ENCODE measurements at regions not wholly inside any gene's neighbourhood (a gene's known extent, or its start where the extent isn't known, plus 50 kb on each side); places are given as distances from the start of the nearest gene placed in this dataset.
"Not testable (repeated sequence)": the region's sequence is repeated elsewhere in the genome, so short reads cannot be mapped to it uniquely, and the experiment has no call there.

GRCh38 chr14:22491683-22492621 lies 97.1 kb downstream of the DAD1 start:
- Histone ChIP-seq H3K4me2 (no peak overlapping the region), H3K4me3 (no peak overlapping the region), H3K27ac (no peak overlapping the region), H3K9me3 (no peaks in the 10 kb centered on the region), H3K4me1 (no peaks in the 10 kb centered on the region)
- no peak for FAIRE-seq
- 27% methylated on average over 11 of the region's 11 CpGs for WGBS (ENCODE audit: missing lambda C conversion rate)
- peak; percentile 66; the same call in 1 of the 2 replicates for TF ChIP-seq RNF2 (IDR thresholded peaks at IDR 0.05; ENCODE audit: borderline replicate concordance, low read depth)
- no peak for TF ChIP-seq KDM1A (IDR thresholded peaks at IDR 0.05; ENCODE audit: low read depth)
- peak; percentile 77 for TF ChIP-seq CBX8 (IDR thresholded peaks at IDR 0.05)
- POLR2A ChIA-PET: no interaction called here
- no peak for DNase-seq (ENCODE audit: low read depth in 1 of 2, low spot score in 1 of 2)
- ATAC-seq: no peak
- CTCF ChIA-PET: interaction anchor here (0.7 to 1.6 kb wide), 2 partner anchors 21 to 172 kb away, joined by 3 to 5 read pairs; no protein-coding TSS in a partner anchor

- not testable (repeated sequence) for ATAC-seq
- CTCF ChIA-PET: interaction anchor here (1.6 kb wide), 1 partner anchor 20 kb away, joined by 5 read pairs; no protein-coding TSS in a partner anchor
- WGBS (ENCODE audit: missing lambda C conversion rate): 89% methylated on average over 2 of the region's 3 CpGs
Measured at GRCh38 chr14:22491053-22491452, 98.0 kb downstream of the DAD1 start.

GRCh38 chr14:22489957-22490950 lies 98.8 kb downstream of the DAD1 start:
- H3K4me3 ChIP-seq: no peak overlapping the region
- WGBS (ENCODE audit: missing lambda C conversion rate): 31% methylated on average over 9 of the region's 9 CpGs
- TF ChIP-seq EHMT2 (IDR thresholded peaks at IDR 0.05; ENCODE audit: low read depth): no peak
- TF ChIP-seq CBX8 (IDR thresholded peaks at IDR 0.05): 0 out of 2 replicates have a peak, but pooled peaks have one; percentile 26
- ChIA-PET POLR2A (no interaction called here), CTCF (interaction anchor here (1.0 to 1.6 kb wide), 3 partner anchors 13 to 19 kb away, joined by 3 to 5 read pairs (median 4); no protein-coding TSS in a partner anchor)
- DNase-seq (ENCODE audit: low read depth in 1 of 2, low spot score in 1 of 2): no peak
- H3K9me3 ChIP-seq: no peaks in the 10 kb centered on the region
- no peak overlapping the region for H3K27ac ChIP-seq
- no peak overlapping the region for H3K4me2 ChIP-seq
- FAIRE-seq: no peak
- H3K4me1 ChIP-seq: no peaks in the 10 kb centered on the region
- ATAC-seq: no peak

More at GRCh38 chr14:22491053-22491452, 98.0 kb downstream of the DAD1 start:
- DNase-seq (ENCODE audit: low read depth in 1 of 2, low spot score in 1 of 2); FAIRE-seq; H3K4me1 ChIP-seq; H3K27ac ChIP-seq; H3K9me3 ChIP-seq; H3K4me2 ChIP-seq; H3K4me3 ChIP-seq; POLR2A ChIA-PET: not testable (repeated sequence)
- 0 out of 2 replicates have a peak, but pooled peaks have one; percentile 0 for TF ChIP-seq CBX8 (IDR thresholded peaks at IDR 0.05)

- POLR2A ChIA-PET: no interaction called here
- no peak for DNase-seq (ENCODE audit: low read depth in 1 of 2, low spot score in 1 of 2)
- no peak overlapping the region for H3K27ac ChIP-seq
- TF ChIP-seq CEBPB (IDR thresholded peaks at IDR 0.05): no peak
- TF ChIP-seq GATA3 (IDR thresholded peaks at IDR 0.05; ENCODE audit: borderline replicate concordance): no peak
- no peak for TF ChIP-seq ZNF302 (CRISPR knock-in tag; IDR thresholded peaks at IDR 0.05)
- TF ChIP-seq TFCP2L1 (CRISPR knock-in tag; IDR thresholded peaks at IDR 0.05): no peak
- no peak for TF ChIP-seq JUNB (IDR thresholded peaks at IDR 0.05)
- no peak for TF ChIP-seq CBX8 (IDR thresholded peaks at IDR 0.05)
- no peak for TF ChIP-seq MYC (IDR thresholded peaks at IDR 0.05; ENCODE audit: borderline replicate concordance, low read length)
- TF ChIP-seq RFX5 (IDR thresholded peaks at IDR 0.05): no peak
- no peak for TF ChIP-seq HES2 (IDR thresholded peaks at IDR 0.05)
- TF ChIP-seq KDM1A (IDR thresholded peaks at IDR 0.05; ENCODE audit: low read depth): no peak
- no peak for TF ChIP-seq RCOR1 (IDR thresholded peaks at IDR 0.05; ENCODE audit: low read depth, low read length)
- no peak for TF ChIP-seq JUN (IDR thresholded peaks at IDR 0.05)
- no peak for TF ChIP-seq FOSB (CRISPR knock-in tag; IDR thresholded peaks at IDR 0.05)
- no peak for TF ChIP-seq HMGXB4 (CRISPR knock-in tag; IDR thresholded peaks at IDR 0.05; ENCODE audit: borderline replicate concordance)
- no peak for TF ChIP-seq NR3C1 (IDR thresholded peaks at IDR 0.05)
- no peak for TF ChIP-seq EHF (CRISPR knock-in tag; IDR thresholded peaks at IDR 0.05)
- TF ChIP-seq ELK1 (IDR thresholded peaks at IDR 0.05; ENCODE audit: low read depth, low read length): no peak
- no peak for TF ChIP-seq HEYL (CRISPR knock-in tag; IDR thresholded peaks at IDR 0.05)
- TF ChIP-seq TP53 (CRISPR knock-in tag; IDR thresholded peaks at IDR 0.05): no peak
- ATAC-seq: no peak
- 43% methylated on average over 5 of the region's 5 CpGs for WGBS (ENCODE audit: missing lambda C conversion rate)
- H3K4me3 ChIP-seq: no peak overlapping the region
- no peaks in the 10 kb centered on the region for H3K4me1 ChIP-seq
- no peaks in the 10 kb centered on the region for H3K9me3 ChIP-seq
- FAIRE-seq: no peak
- no peak overlapping the region for H3K4me2 ChIP-seq
- CTCF ChIA-PET: interaction anchor here (1.3 to 1.4 kb wide), 2 partner anchors 9 to 17 kb away, joined by 4 read pairs; no protein-coding TSS in a partner anchor
Measured at GRCh38 chr14:22489244-22489545, 99.8 kb downstream of the DAD1 start.
